ENCODE measurements at regions not wholly inside any gene's neighbourhood (a gene's known extent, or its start where the extent isn't known, plus 50 kb on each side); places are given as distances from the start of the nearest gene placed in this dataset.
A peak's percentile ranks its signal among the peaks of the same experiment; 100 is the strongest.

DNA sequence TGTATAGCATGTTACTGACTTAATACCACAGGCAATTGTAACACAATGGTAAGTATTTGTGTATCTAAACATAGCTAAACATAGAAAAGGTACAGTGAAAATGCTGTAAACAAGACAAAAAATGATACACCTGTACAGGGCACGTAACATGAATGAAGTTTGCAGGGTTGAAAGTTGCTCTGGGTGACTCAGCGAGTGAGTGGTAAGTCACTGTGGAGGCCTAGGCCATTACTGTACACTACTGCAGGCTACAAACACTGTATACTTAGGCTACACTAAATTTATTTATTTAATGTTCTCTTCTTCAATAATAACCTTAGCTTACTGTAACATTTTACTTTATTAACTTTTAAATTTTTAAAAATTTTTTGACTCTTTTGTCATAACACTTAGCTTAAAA is 158.4 kb downstream of the IPO8 start (continued):
- no peak for TF ChIP-seq NFE2L2 (conservative IDR thresholded peaks at IDR 0.05; ENCODE audit: low read length)

DNA sequence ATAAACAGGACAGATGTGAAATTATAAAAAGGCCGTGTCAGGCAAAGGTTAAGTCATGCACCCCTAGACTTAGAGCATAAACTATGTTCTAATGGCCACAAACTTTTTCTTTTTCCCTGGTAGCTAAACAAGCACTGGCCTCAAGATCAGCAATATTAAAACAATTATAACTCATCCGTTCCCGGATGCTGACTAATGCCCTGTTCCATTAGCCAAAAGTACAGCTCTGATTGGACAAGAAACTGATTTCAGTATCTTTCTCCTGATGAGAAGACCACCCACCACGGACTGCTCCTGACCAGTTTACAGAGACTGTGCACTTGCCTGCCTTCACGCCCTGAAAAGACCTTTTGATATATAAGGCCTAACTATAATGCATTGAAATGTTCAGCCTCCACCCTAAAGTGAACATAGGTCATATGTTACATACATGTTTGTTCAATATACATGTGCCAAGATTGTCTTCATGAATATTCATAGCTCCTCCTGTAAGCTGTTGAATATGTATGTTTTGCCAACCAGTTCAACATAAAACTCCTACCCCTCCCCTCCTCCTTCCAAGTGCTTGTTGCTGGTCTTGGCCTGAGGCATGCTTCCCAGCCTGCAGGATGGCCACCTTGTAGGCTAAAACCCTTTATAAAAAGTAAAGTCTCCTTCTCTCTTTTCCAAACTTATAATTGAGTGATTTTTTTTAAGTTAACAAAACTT is 162.0 kb downstream of the IPO8 start:
- H3K9me3 ChIP-seq, result no peaks in the 10 kb centered on the region
- 58% methylated on average over 5 of the region's 5 CpGs for WGBS (ENCODE audit: missing lambda C conversion rate)

DNA sequence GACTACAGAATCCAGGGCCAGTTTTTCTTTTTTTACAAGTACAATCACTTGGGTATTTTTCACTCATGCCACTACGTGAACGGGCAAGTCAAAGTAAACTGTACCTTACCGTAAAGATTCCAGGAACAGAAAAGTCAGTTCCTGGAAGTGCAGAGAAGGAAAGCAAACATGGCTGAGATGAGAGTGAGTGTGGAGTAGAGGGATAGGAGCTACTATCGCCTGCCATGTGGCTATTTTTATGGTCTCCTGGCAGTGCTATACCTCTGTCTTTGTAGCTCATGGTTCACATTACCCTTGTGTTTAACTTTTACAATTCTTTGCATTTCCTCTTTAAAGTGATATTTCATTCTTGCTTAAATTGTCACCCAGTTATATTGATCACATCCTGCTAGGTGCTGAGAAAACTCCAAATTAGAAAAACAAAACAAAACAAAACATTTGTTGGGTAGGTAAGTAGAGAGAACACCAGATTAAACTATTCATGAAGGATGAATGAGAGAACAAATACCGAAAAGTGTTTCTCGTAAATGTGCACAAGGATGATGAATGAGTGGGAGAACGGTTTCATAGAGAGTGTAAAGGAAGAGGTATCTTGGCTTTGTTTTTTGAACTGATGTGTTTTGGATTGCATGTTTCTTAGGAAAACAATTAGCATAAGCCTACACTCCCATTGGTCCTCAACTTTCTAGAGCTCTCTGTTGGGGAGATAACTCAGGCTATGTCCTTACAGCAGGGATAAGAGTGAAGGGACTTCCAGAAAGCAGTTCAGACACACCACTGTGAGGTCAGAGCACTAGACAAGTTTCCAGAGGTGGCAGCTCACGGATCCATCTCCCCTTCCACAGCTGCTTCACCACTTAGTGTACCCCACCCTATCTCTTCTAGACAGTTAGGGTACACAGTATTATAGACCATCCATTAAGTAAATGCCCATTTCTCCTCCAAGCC is 163.7 kb downstream of the IPO8 start:
- CTCF ChIA-PET, result no interaction called here
- ATAC-seq (no peak), FAIRE-seq (no peak), DNase-seq (ENCODE audit: low read depth in 1 of 2, low spot score in 1 of 2) (no peak)
- Histone ChIP-seq H3K9me3 (no peaks in the 10 kb centered on the region), H3K27ac (no peak overlapping the region), H3K4me1 (no peaks in the 10 kb centered on the region), H3K4me3 (no peak overlapping the region), H3K4me2 (no peak overlapping the region)
- TF ChIP-seq GATA3 (IDR thresholded peaks at IDR 0.05; ENCODE audit: borderline replicate concordance), result no peak
- WGBS (ENCODE audit: missing lambda C conversion rate), result 50% methylated on average over 8 of the region's 8 CpGs
- POLR2A ChIA-PET, result no interaction called here

More for the DNA sequence above, 162.0 kb downstream of the IPO8 start:
- no peak for ATAC-seq
- H3K27ac ChIP-seq, result no peak overlapping the region
- no peak for FAIRE-seq
- ChIA-PET CTCF (no interaction called here), POLR2A (no interaction called here)
- no peak for DNase-seq (ENCODE audit: low read depth in 1 of 2, low spot score in 1 of 2)
- H3K4me2 ChIP-seq, result no peak overlapping the region
- TF ChIP-seq CBX2 (IDR thresholded peaks at IDR 0.05; ENCODE audit: borderline replicate concordance, low read depth) (no peak), PHF8 (IDR thresholded peaks at IDR 0.05; ENCODE audit: borderline replicate concordance, low read depth) (no peak), CEBPB (IDR thresholded peaks at IDR 0.05) (no peak)
- TF ChIP-seq, protein P1, sequence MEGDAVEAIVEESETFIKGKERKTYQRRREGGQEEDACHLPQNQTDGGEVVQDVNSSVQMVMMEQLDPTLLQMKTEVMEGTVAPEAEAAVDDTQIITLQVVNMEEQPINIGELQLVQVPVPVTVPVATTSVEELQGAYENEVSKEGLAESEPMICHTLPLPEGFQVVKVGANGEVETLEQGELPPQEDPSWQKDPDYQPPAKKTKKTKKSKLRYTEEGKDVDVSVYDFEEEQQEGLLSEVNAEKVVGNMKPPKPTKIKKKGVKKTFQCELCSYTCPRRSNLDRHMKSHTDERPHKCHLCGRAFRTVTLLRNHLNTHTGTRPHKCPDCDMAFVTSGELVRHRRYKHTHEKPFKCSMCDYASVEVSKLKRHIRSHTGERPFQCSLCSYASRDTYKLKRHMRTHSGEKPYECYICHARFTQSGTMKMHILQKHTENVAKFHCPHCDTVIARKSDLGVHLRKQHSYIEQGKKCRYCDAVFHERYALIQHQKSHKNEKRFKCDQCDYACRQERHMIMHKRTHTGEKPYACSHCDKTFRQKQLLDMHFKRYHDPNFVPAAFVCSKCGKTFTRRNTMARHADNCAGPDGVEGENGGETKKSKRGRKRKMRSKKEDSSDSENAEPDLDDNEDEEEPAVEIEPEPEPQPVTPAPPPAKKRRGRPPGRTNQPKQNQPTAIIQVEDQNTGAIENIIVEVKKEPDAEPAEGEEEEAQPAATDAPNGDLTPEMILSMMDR (IDR thresholded peaks at IDR 0.05), result no peak
- no peaks in the 10 kb centered on the region for H3K4me1 ChIP-seq
- H3K4me3 ChIP-seq, result no peak overlapping the region

DNA sequence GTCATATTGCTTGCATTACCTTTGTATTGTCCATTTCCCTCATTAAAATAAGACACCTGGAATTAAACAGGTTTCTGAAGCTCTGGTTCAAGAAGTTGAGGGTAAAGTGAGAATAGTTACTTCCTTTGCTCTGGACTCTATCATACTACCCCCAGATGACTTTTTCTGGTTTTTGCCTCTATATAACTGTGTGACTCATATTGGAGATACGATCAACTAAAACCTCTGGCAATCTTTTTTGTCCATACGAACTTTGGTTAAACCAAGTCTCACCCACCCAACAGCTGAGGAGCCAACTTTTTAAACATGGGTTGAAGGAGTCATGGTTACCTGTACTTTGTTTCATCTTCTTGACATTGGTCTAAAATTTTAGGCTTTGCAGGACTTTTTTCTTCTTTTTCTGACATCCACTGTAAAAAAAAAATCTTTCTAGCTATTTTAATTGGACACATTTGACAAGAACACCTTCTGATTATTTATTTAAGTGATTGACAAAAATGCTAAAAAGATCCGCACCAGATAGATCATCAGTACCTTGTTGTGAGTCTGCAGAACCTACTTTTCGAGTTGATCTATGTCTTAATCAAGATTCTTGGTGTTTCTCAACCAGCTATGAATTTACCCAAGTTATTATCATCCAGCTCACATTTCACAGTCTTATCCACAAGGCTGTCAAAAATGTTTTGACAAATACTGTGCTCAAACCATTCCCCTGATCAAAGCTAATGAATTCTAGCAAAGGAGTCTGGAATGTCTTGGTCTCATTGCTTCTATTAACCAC is 166.0 kb downstream of the IPO8 start:
- H3K27ac ChIP-seq, result no peak overlapping the region
- no peaks in the 10 kb centered on the region for H3K4me1 ChIP-seq
- H3K4me2 ChIP-seq, result no peak overlapping the region
- ChIA-PET POLR2A (no interaction called here), CTCF (interaction anchor here (1.3 kb wide), 1 partner anchor 922 kb away, joined by 3 read pairs; no protein-coding TSS in a partner anchor)
- TF ChIP-seq KDM5A (IDR thresholded peaks at IDR 0.05), result no peak
- TF ChIP-seq POLR2AphosphoS2 (conservative IDR thresholded peaks at IDR 0.05; ENCODE audit: low read length), result no peak
- TF ChIP-seq FOSL2 (IDR thresholded peaks at IDR 0.05), result no peak
- TF ChIP-seq FOSL2 (CRISPR knock-in tag; IDR thresholded peaks at IDR 0.05), result no peak
- TF ChIP-seq, protein P2, sequence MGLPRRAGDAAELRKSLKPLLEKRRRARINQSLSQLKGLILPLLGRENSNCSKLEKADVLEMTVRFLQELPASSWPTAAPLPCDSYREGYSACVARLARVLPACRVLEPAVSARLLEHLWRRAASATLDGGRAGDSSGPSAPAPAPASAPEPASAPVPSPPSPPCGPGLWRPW (IDR thresholded peaks at IDR 0.05), result no peak
- no peak for TF ChIP-seq POLR2A (IDR thresholded peaks at IDR 0.05; ENCODE audit: low read length)
- TF ChIP-seq, protein P3, sequence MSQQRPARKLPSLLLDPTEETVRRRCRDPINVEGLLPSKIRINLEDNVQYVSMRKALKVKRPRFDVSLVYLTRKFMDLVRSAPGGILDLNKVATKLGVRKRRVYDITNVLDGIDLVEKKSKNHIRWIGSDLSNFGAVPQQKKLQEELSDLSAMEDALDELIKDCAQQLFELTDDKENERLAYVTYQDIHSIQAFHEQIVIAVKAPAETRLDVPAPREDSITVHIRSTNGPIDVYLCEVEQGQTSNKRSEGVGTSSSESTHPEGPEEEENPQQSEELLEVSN (IDR thresholded peaks at IDR 0.05; ENCODE audit: borderline replicate concordance, low read depth), result no peak
- no peak overlapping the region for H3K4me3 ChIP-seq
- no peaks in the 10 kb centered on the region for H3K9me3 ChIP-seq
- FAIRE-seq (peak; percentile 36), ATAC-seq (no peak), DNase-seq (ENCODE audit: low read depth in 1 of 2, low spot score in 1 of 2) (no peak)
- WGBS (ENCODE audit: missing lambda C conversion rate), result 27% methylated on average over 4 of the region's 4 CpGs

All from A549 (cell line).